K562 (cell line): ENCODE measurements at regions not wholly inside any gene's neighbourhood (a gene's known extent, or its start where the extent isn't known, plus 50 kb on each side); places are given as distances from the start of the nearest gene placed in this dataset.

Experiments
- FOSL1 ChIP-seq: fragments of 200-800 bp; sonication (Bioruptor generic); conservative IDR thresholded peaks from 2 replicates; pipeline ENCODE4 v1.6.1; 2016; ENCODE audit warnings: missing genetic modification characterization, missing compliant biosample characterization
- FOXJ2 ChIP-seq: fragments of 200-800 bp; sonication (Bioruptor generic); IDR thresholded peaks from 2 replicates; pipeline ENCODE4 v1.6.1; 2016; ENCODE audit warnings: missing genetic modification characterization, missing compliant biosample characterization
- FUS ChIP-seq: fragments of 200-400 bp; formaldehyde crosslinking; optimal IDR thresholded peaks from 2 replicates; pipeline ENCODE3; 2017; ENCODE audit warnings: low read depth, low read length
- HOXB6 ChIP-seq: fragments of 250-450 bp; sonication (Bioruptor Pico); IDR thresholded peaks from 2 replicates; pipeline ENCODE4 v1.5.1; 2022; ENCODE audit warnings: mild to moderate bottlenecking, borderline replicate concordance
- NR2C1 ChIP-seq, 2 experiments: fragments of 450-650 bp; IDR thresholded peaks; 2 replicates each; pipeline ENCODE4 v1.6.1; 2017; ENCODE audit warnings: mild to moderate bottlenecking in 2 of 2, antibody characterized with exemption in 1 of 2, inconsistent platforms in 1 of 2, missing compliant biosample characterization in 1 of 2, missing genetic modification characterization in 1 of 2
- SAFB ChIP-seq: fragments of 200-400 bp; formaldehyde crosslinking; IDR thresholded peaks from 2 replicates; pipeline ENCODE4 v1.6.1; 2017; ENCODE audit warnings: low read depth, low read length, borderline replicate concordance
- ZBTB49 ChIP-seq: sonication (generic); formaldehyde crosslinking; IDR thresholded peaks from 2 replicates; pipeline ENCODE4 v1.8.0; 2022; ENCODE audit warnings: missing genetic modification reagents, mild to moderate bottlenecking, borderline replicate concordance
- ZNF12 ChIP-seq: sonication (generic); formaldehyde crosslinking; IDR thresholded peaks from 2 replicates; pipeline ENCODE4 v1.4.0; 2020; ENCODE audit warnings: mild to moderate bottlenecking, missing genetic modification reagents
- ZNF146 ChIP-seq: IDR thresholded peaks from one replicate; pipeline ENCODE4 v1.6.1; 2018; ENCODE audit warnings: missing compliant biosample characterization; ENCODE audit not compliant: unreplicated experiment
- ZNF175 ChIP-seq: fragments of 200-800 bp; sonication (Bioruptor generic); IDR thresholded peaks from 2 replicates; pipeline ENCODE4 v1.6.1; 2016; ENCODE audit warnings: low read depth, mild to moderate bottlenecking, missing genetic modification characterization, missing compliant biosample characterization
- ZSCAN29 ChIP-seq: fragments of 450-650 bp; IDR thresholded peaks from 2 replicates; pipeline ENCODE4 v1.6.1; 2017
- TF ChIP-seq, protein P1 (sequence below): fragments of 450-650 bp; IDR thresholded peaks from 2 replicates; pipeline ENCODE4 v1.6.1; 2017; ENCODE audit warnings: antibody characterized with exemption, mild to moderate bottlenecking
- TF ChIP-seq, protein P2 (sequence below): fragments of 450-650 bp; IDR thresholded peaks from 2 replicates; pipeline ENCODE4 v1.6.1; 2014; ENCODE audit warnings: low read depth, mild to moderate bottlenecking, moderate library complexity, borderline replicate concordance
- TF ChIP-seq, protein P3 (sequence below): sonication (generic); formaldehyde crosslinking; IDR thresholded peaks from 2 replicates; pipeline ENCODE4 v1.8.0; 2022; ENCODE audit warnings: mild to moderate bottlenecking, missing genetic modification reagents

GRCh38 chr6:27668442-27669294, 195.8 kb upstream of the ZNF184 start (continued):
- TF ChIP-seq, protein P1, sequence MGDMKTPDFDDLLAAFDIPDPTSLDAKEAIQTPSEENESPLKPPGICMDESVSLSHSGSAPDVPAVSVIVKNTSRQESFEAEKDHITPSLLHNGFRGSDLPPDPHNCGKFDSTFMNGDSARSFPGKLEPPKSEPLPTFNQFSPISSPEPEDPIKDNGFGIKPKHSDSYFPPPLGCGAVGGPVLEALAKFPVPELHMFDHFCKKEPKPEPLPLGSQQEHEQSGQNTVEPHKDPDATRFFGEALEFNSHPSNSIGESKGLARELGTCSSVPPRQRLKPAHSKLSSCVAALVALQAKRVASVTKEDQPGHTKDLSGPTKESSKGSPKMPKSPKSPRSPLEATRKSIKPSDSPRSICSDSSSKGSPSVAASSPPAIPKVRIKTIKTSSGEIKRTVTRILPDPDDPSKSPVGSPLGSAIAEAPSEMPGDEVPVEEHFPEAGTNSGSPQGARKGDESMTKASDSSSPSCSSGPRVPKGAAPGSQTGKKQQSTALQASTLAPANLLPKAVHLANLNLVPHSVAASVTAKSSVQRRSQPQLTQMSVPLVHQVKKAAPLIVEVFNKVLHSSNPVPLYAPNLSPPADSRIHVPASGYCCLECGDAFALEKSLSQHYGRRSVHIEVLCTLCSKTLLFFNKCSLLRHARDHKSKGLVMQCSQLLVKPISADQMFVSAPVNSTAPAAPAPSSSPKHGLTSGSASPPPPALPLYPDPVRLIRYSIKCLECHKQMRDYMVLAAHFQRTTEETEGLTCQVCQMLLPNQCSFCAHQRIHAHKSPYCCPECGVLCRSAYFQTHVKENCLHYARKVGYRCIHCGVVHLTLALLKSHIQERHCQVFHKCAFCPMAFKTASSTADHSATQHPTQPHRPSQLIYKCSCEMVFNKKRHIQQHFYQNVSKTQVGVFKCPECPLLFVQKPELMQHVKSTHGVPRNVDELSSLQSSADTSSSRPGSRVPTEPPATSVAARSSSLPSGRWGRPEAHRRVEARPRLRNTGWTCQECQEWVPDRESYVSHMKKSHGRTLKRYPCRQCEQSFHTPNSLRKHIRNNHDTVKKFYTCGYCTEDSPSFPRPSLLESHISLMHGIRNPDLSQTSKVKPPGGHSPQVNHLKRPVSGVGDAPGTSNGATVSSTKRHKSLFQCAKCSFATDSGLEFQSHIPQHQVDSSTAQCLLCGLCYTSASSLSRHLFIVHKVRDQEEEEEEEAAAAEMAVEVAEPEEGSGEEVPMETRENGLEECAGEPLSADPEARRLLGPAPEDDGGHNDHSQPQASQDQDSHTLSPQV: peak; percentile 71
- peak; percentile 97 for TF ChIP-seq ZSCAN29
- no peak for TF ChIP-seq FUS
- TF ChIP-seq HOXB6 (CRISPR knock-in tag): no peak
- no peak for TF ChIP-seq NR2C1 (IDR thresholded peaks at IDR 0.05)
- peak; percentile 14; the same call in 1 of the 2 replicates for TF ChIP-seq NR2C1 (tag; IDR thresholded peaks at IDR 0.05)
- peak; percentile 44 for TF ChIP-seq FOSL1
- no peak for TF ChIP-seq ZNF12
- TF ChIP-seq, protein P2, sequence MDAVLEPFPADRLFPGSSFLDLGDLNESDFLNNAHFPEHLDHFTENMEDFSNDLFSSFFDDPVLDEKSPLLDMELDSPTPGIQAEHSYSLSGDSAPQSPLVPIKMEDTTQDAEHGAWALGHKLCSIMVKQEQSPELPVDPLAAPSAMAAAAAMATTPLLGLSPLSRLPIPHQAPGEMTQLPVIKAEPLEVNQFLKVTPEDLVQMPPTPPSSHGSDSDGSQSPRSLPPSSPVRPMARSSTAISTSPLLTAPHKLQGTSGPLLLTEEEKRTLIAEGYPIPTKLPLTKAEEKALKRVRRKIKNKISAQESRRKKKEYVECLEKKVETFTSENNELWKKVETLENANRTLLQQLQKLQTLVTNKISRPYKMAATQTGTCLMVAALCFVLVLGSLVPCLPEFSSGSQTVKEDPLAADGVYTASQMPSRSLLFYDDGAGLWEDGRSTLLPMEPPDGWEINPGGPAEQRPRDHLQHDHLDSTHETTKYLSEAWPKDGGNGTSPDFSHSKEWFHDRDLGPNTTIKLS: peak; percentile 55
- no peak for TF ChIP-seq SAFB
- TF ChIP-seq, protein P3, sequence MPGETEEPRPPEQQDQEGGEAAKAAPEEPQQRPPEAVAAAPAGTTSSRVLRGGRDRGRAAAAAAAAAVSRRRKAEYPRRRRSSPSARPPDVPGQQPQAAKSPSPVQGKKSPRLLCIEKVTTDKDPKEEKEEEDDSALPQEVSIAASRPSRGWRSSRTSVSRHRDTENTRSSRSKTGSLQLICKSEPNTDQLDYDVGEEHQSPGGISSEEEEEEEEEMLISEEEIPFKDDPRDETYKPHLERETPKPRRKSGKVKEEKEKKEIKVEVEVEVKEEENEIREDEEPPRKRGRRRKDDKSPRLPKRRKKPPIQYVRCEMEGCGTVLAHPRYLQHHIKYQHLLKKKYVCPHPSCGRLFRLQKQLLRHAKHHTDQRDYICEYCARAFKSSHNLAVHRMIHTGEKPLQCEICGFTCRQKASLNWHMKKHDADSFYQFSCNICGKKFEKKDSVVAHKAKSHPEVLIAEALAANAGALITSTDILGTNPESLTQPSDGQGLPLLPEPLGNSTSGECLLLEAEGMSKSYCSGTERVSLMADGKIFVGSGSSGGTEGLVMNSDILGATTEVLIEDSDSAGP (CRISPR knock-in tag): no peak
- TF ChIP-seq ZBTB49 (CRISPR knock-in tag): no peak
- peak; percentile 4 for TF ChIP-seq ZNF146 (CRISPR knock-in tag)
- no peak for TF ChIP-seq ZNF175 (CRISPR knock-in tag)
- peak; percentile 57; the same call in 1 of the 2 replicates for TF ChIP-seq FOXJ2 (tag)
